ENCODE measurements at regions not wholly inside any gene's neighbourhood (a gene's known extent, or its start where the extent isn't known, plus 50 kb on each side); places are given as distances from the start of the nearest gene placed in this dataset.

- TF ChIP-seq CTCF (conservative IDR thresholded peaks at IDR 0.05; ENCODE audit: low read depth in 2 of 2) (no peak), STAT1 (IDR thresholded peaks at IDR 0.05; ENCODE audit: unreplicated experiment) (no peak), ZNF114 (CRISPR knock-in tag; IDR thresholded peaks at IDR 0.05) (no peak), EZH2 (IDR thresholded peaks at IDR 0.05; ENCODE audit: low read depth, unreplicated experiment) (no peak), POLR2AphosphoS5 (IDR thresholded peaks at IDR 0.05; ENCODE audit: low read depth) (no peak), ETS1 (IDR thresholded peaks at IDR 0.05) (no peak), CREB1 (CRISPR knock-in tag; IDR thresholded peaks at IDR 0.05; ENCODE audit: low read depth) (no peak)
Measured at GRCh38 chr5:12312343-12312742, 408.1 kb upstream of the CTNND2 start.

Measured in GM23338 (cell line).